Naive thymus-derived CD4-positive, alpha-beta T cell (primary cell): ENCODE measurements at regions not wholly inside any gene's neighbourhood (a gene's known extent, or its start where the extent isn't known, plus 50 kb on each side); places are given as distances from the start of the nearest gene placed in this dataset.

ENCODE experiments used
- ATAC-seq: fragments of 150-1000 bp; cut with Tn5 transposase; 2 replicates; pipeline ENCODE4 v1.10.0; 2021; ENCODE audit warnings: mild to moderate bottlenecking, moderate library complexity
- CTCF ChIA-PET: fragments of 350-600 bp; sonication (Branson Sonifier 250); formaldehyde crosslinking; loops from one replicate; lab custom pipeline; 2021; ENCODE audit warnings: antibody characterized with exemption; lab: Charles Lee
- POLR2A ChIA-PET: fragments of 350-600 bp; sonication (Branson Sonifier 250); formaldehyde crosslinking; loops from one replicate; lab custom pipeline; 2021; ENCODE audit warnings: antibody characterized with exemption, inconsistent platforms; lab: Charles Lee
- DNase-seq, 9 donors: peaks; one replicate each; pipeline versions ENCODE4 v3.0.0 to v3.0.0-alpha.2; 2020 to 2022; ENCODE audit warnings: mixed read lengths in 1 of 9
- H3K27ac ChIP-seq: one replicate; pipeline ENCODE4 v1.7.0; 2013; ENCODE audit warnings: mild to moderate bottlenecking, low read depth, low read length, moderate library complexity
- H3K27me3 ChIP-seq, 2 donors: one replicate each; pipeline ENCODE4 v1.7.0; 2013; ENCODE audit warnings: low read length in 2 of 2, mild to moderate bottlenecking in 2 of 2, moderate library complexity in 2 of 2; ENCODE audit not compliant: control insufficient read depth in 2 of 2, insufficient read depth in 2 of 2
- H3K36me3 ChIP-seq, 3 experiments: 1 replicate in 2 of 3; 2 replicates in 1 of 3; pipeline ENCODE4 v1.7.0; 2013; ENCODE audit warnings: low read length in 3 of 3, mild to moderate bottlenecking in 3 of 3, moderate library complexity in 1 of 3; ENCODE audit not compliant: insufficient read depth in 3 of 3, control insufficient read depth in 2 of 3
- H3K4me1 ChIP-seq, 2 donors: one replicate each; pipeline ENCODE4 v1.7.0; 2013; ENCODE audit warnings: low read length in 2 of 2, mild to moderate bottlenecking in 2 of 2, moderate library complexity in 1 of 2; ENCODE audit not compliant: control insufficient read depth in 2 of 2, insufficient read depth in 2 of 2
- H3K4me3 ChIP-seq: 2 replicates; pipeline ENCODE4 v1.7.0; 2013; ENCODE audit warnings: mild to moderate bottlenecking, low read length
- H3K9me3 ChIP-seq, 3 experiments: 1 replicate in 2 of 3; 2 replicates in 1 of 3; pipeline ENCODE4 v1.7.0; 2013; ENCODE audit warnings: low read length in 3 of 3; ENCODE audit not compliant: control insufficient read depth in 2 of 3
- H3K27ac Mint-ChIP-seq, 9 donors: one replicate each; pipeline ENCODE4 v1.8.0; 2020 to 2022; ENCODE audit warnings: mixed read lengths in 9 of 9, mild to moderate bottlenecking in 8 of 9, moderate library complexity in 5 of 9, inconsistent platforms in 2 of 9
- H3K27me3 Mint-ChIP-seq, 5 donors: one replicate each; pipeline ENCODE4 v1.8.0; 2021 to 2022; ENCODE audit warnings: mixed read lengths in 5 of 5, mild to moderate bottlenecking in 1 of 5
- H3K36me3 Mint-ChIP-seq, 5 donors: one replicate each; pipeline ENCODE4 v1.8.0; 2020 to 2022; ENCODE audit warnings: mixed read lengths in 5 of 5, mild to moderate bottlenecking in 3 of 5, inconsistent platforms in 1 of 5
- H3K4me1 Mint-ChIP-seq, 7 donors: one replicate each; pipeline ENCODE4 v1.8.0; 2020 to 2022; ENCODE audit warnings: mixed read lengths in 7 of 7, mild to moderate bottlenecking in 3 of 7, inconsistent platforms in 1 of 7
- H3K4me3 Mint-ChIP-seq, 10 donors: one replicate each; pipeline ENCODE4 v1.8.0; 2020 to 2022; ENCODE audit warnings: mild to moderate bottlenecking in 10 of 10, mixed read lengths in 10 of 10, moderate library complexity in 6 of 10, inconsistent platforms in 2 of 10
- H3K9me3 Mint-ChIP-seq, 11 donors: one replicate each; pipeline ENCODE4 v1.8.0; 2020 to 2022; ENCODE audit warnings: mixed read lengths in 11 of 11, mild to moderate bottlenecking in 4 of 11, inconsistent platforms in 1 of 11, moderate library complexity in 1 of 11
- intact Hi-C, 2 donors: fragments of 100-400 bp; cut with micrococcal nuclease; formaldehyde crosslinking; loops; one replicate each; pipeline ENCODE4 v1.15.1; 2023

DNA sequence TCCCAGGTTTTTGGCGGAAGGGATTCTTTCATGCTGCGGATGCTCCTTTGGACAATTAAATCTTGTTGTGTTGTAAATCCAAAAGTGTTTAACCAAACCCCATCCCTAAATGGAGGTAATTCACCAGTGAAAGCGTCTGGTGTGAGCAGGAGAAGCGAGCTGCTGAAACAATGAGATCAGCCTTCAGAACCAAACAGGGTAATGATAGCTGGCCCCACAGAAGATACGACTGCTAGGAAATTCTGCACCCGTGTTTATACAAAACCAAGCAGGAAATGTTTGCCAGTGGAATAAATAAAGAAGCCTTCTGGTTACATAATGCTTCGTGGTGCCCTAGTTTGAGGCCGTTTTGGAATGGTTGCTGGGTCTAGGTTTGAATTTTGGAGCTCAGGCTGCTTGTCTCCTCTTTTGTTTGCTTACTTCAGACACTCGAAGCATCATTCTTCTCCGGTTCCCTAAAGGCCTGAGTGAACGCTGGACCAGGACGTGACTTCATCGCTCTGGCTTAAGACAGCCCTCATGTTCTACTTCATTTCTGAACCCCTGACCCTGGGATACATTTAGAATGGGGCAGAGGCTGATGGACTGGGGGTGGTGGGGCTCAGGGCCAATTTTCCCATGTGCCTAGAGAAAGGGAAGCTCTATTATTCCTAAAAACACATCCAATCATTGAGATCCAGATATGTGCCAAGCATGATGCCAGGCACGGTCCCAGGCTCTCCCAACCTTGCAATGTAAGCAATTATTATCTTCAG, 61.6 kb upstream of the JAG1 start:
- POLR2A ChIA-PET = no interaction called here
- H3K36me3 Mint-ChIP-seq = no peaks in the 10 kb centered on the region
- no peaks in the 10 kb centered on the region for H3K4me1 Mint-ChIP-seq
- peaks cover 0 to 5% (median 0%) of the 10 kb centered on the region in 11 donors for H3K9me3 Mint-ChIP-seq
- no peak overlapping the region for H3K4me3 ChIP-seq
- H3K4me1 ChIP-seq = no peaks in the 10 kb centered on the region
- ATAC-seq (no peak), DNase-seq (no peak)
- H3K27me3 Mint-ChIP-seq = peaks cover 2 to 15% (median 13%) of the 10 kb centered on the region in 5 donors
- H3K27ac ChIP-seq = no peak overlapping the region
- no peak overlapping the region for H3K27ac Mint-ChIP-seq
- H3K36me3 ChIP-seq = no peaks in the 10 kb centered on the region
- intact Hi-C loops = no loop called here
- no peaks in the 10 kb centered on the region for H3K9me3 ChIP-seq
- CTCF ChIA-PET = no interaction called here
- no peaks in the 10 kb centered on the region for H3K27me3 ChIP-seq
- H3K4me3 Mint-ChIP-seq = no peak overlapping the region

DNA sequence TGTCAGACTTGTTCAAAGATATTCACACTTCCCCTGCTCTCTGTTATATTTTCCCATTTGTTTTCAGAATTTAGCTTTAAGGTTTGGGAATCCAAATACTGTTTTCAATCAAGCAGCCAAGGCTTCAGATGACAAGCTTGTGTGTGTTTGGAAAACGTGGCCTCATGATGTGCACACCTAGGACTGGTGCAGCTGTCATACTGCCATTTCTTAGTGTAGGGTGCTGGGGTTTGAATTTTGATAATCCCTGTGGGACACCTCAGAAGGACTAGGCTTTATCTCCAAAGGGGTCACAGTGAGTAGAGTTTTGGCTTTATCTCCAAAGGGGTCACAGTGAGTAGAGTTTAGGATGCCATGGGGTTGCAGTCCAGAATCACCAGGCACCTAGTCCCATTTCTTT, 65.3 kb upstream of the JAG1 start:
- no peak overlapping the region for H3K4me3 ChIP-seq
- Mint-ChIP-seq H3K9me3 (no peaks in the 10 kb centered on the region), H3K4me1 (no peaks in the 10 kb centered on the region), H3K27ac (no peak overlapping the region), H3K27me3 (peaks cover 0 to 19% (median 6%) of the 10 kb centered on the region in 5 donors), H3K4me3 (no peak overlapping the region), H3K36me3 (no peaks in the 10 kb centered on the region)
- no peaks in the 10 kb centered on the region for H3K9me3 ChIP-seq
- H3K27me3 ChIP-seq = no peaks in the 10 kb centered on the region
- no peaks in the 10 kb centered on the region for H3K4me1 ChIP-seq
- intact Hi-C loops = no loop called here
- CTCF ChIA-PET = no interaction called here
- DNase-seq (no peak), ATAC-seq (no peak)
- H3K27ac ChIP-seq = no peak overlapping the region
- POLR2A ChIA-PET = no interaction called here
- no peaks in the 10 kb centered on the region for H3K36me3 ChIP-seq

DNA sequence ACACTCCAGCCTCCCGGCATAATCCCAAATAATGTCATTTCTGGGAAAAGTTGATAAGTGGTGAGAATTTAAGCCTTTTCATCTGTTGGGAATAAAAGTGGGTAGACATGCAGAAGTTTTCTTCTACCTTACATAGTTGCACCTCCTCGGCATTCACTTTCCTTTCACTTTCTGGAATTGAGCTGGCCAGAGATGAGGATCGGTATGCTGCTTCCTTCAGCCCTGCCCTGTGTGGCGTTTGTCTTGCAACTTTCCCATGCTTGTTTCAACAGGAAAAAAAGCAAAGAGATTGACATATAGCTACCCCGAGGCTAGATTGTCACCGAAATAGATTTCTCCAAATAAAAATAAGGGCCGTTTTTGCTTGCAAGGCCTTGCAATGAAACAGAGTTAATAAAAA, 65.8 kb upstream of the JAG1 start:
- Mint-ChIP-seq H3K4me1 (no peaks in the 10 kb centered on the region), H3K4me3 (no peak overlapping the region), H3K9me3 (no peaks in the 10 kb centered on the region), H3K27me3 (peaks cover 0 to 19% (median 5%) of the 10 kb centered on the region in 5 donors), H3K36me3 (no peaks in the 10 kb centered on the region), H3K27ac (no peak overlapping the region)
- DNase-seq (no peak), ATAC-seq (no peak)
- Histone ChIP-seq H3K27ac (no peak overlapping the region), H3K36me3 (no peaks in the 10 kb centered on the region), H3K4me3 (no peak overlapping the region), H3K9me3 (no peaks in the 10 kb centered on the region), H3K27me3 (no peaks in the 10 kb centered on the region), H3K4me1 (no peaks in the 10 kb centered on the region)
- ChIA-PET POLR2A (no interaction called here), CTCF (no interaction called here)
- intact Hi-C loops = no loop called here

DNA sequence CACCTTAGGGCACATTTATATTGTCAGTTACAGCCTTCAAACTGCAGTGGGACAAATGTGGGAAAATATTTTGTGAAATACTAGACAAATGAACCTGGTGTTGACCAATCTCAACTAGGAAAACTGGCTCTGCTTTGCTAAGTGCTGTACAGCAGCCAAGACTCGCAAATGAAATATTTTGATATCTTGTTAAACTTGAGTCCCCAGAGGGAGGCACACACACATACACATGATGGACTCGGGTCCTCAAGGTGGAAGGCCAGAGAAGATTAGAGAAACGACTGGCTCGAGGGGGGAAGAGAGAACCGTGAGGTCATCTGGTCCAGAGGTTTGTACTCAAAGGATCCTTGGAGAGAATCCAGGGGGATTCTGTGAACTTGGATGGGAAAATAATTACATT, 67.3 kb upstream of the JAG1 start:
- intact Hi-C loops = no loop called here

DNA sequence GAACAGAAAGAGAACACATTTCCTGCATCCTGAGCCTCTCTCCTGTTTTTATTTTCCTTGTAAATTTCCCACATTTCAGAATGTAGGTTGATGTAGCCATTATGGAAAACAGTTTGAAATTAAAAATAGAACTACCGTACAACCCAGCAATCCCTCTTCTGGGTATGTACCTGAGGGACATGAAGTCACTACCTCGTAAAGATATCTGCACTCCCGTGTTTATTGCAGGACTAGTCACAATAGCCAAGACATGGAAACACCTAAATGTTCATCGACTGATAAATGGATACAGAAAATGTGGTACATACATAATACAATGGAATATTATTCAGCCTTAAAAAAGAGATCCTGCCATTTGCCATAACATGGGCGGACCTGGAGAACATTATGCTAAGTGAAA, 72.0 kb upstream of the JAG1 start:
- H3K4me3 Mint-ChIP-seq = no peak overlapping the region
- peaks cover 3 to 24% (median 9%) of the 10 kb centered on the region in 5 donors for H3K27me3 Mint-ChIP-seq
- no peaks in the 10 kb centered on the region for H3K9me3 ChIP-seq
- POLR2A ChIA-PET = no interaction called here
- intact Hi-C loops = no loop called here
- H3K27ac ChIP-seq = no peak overlapping the region
- H3K4me1 Mint-ChIP-seq = no peaks in the 10 kb centered on the region
- H3K4me3 ChIP-seq = no peak overlapping the region
- no peaks in the 10 kb centered on the region for H3K27me3 ChIP-seq
- H3K36me3 ChIP-seq = no peaks in the 10 kb centered on the region
- CTCF ChIA-PET = no interaction called here
- H3K9me3 Mint-ChIP-seq = peaks cover 0 to 3% (median 0%) of the 10 kb centered on the region in 11 donors
- no peak for DNase-seq
- H3K4me1 ChIP-seq = no peaks in the 10 kb centered on the region
- ATAC-seq = no peak
- no peaks in the 10 kb centered on the region for H3K36me3 Mint-ChIP-seq
- H3K27ac Mint-ChIP-seq = no peak overlapping the region

More for the DNA sequence above, 67.3 kb upstream of the JAG1 start:
- H3K27me3 ChIP-seq = no peaks in the 10 kb centered on the region
- ChIA-PET CTCF (no interaction called here), POLR2A (no interaction called here)
- Mint-ChIP-seq H3K27me3 (peaks cover 5 to 24% (median 8%) of the 10 kb centered on the region in 5 donors), H3K9me3 (peaks cover 0 to 3% (median 0%) of the 10 kb centered on the region in 11 donors), H3K36me3 (no peaks in the 10 kb centered on the region), H3K4me3 (no peak overlapping the region), H3K4me1 (no peaks in the 10 kb centered on the region), H3K27ac (no peak overlapping the region)
- H3K4me3 ChIP-seq = no peak overlapping the region
- ATAC-seq = no peak
- no peak for DNase-seq
- H3K27ac ChIP-seq = no peak overlapping the region
- H3K4me1 ChIP-seq = no peaks in the 10 kb centered on the region
- H3K9me3 ChIP-seq = no peaks in the 10 kb centered on the region
- no peaks in the 10 kb centered on the region for H3K36me3 ChIP-seq

DNA sequence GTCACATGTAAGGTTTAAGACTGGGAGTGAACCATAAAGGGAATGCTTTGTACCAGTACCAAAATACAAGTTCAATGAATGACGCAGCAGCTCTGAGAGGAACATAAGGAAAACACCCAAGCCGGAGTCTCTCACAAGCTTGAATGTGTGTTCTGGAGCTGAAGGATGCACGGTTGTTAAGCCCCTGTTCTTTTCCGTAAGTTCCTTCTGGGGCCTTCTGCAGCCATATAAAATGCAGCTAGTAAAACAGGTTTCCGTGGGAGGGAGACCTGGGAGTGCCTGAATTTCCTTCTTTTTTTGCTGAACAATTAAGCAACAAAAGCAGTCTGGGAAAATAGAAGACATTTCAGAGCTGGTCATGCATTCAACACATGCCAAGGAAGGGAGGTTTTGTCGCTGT, 73.2 kb upstream of the JAG1 start:
- Histone ChIP-seq H3K36me3 (no peaks in the 10 kb centered on the region), H3K4me3 (no peak overlapping the region), H3K27ac (no peak overlapping the region), H3K27me3 (no peaks in the 10 kb centered on the region), H3K4me1 (no peaks in the 10 kb centered on the region), H3K9me3 (no peaks in the 10 kb centered on the region)
- no peaks in the 10 kb centered on the region for H3K36me3 Mint-ChIP-seq
- ATAC-seq (no peak), DNase-seq (no peak)
- no peak overlapping the region for H3K4me3 Mint-ChIP-seq
- no peaks in the 10 kb centered on the region for H3K4me1 Mint-ChIP-seq
- ChIA-PET CTCF (no interaction called here), POLR2A (no interaction called here)
- H3K27me3 Mint-ChIP-seq = peaks cover 0 to 28% (median 9%) of the 10 kb centered on the region in 5 donors
- H3K27ac Mint-ChIP-seq = no peak overlapping the region
- peaks cover 0 to 3% (median 0%) of the 10 kb centered on the region in 11 donors for H3K9me3 Mint-ChIP-seq
- intact Hi-C loops = no loop called here

DNA sequence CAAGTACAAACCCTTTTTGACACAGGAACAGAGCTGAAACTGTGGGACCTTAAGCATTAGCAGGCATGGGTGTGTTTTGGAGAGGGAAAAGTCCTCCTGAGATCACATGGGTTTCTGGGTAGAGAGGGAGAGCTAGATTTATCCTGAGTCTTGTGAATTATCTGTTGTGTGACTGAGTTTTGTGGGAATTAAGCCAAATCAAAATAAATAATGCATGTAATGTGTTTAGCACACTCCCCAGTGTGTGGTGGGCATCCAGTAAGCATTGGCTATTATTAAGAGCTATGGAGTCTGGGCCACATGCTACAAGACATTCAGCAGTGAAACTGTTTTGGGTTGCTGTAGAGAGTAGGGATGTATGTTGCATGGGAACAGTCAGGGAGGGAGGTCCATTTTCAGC, 75.3 kb upstream of the JAG1 start:
- H3K27ac Mint-ChIP-seq = no peak overlapping the region
- no peaks in the 10 kb centered on the region for H3K36me3 Mint-ChIP-seq
- no peak for DNase-seq
- H3K36me3 ChIP-seq = no peaks in the 10 kb centered on the region
- no peaks in the 10 kb centered on the region for H3K27me3 ChIP-seq
- intact Hi-C loops = no loop called here
- H3K4me1 ChIP-seq = no peaks in the 10 kb centered on the region
- ChIA-PET CTCF (no interaction called here), POLR2A (no interaction called here)
- ATAC-seq = no peak
- H3K9me3 Mint-ChIP-seq = peaks cover 0 to 3% (median 0%) of the 10 kb centered on the region in 11 donors
- no peak overlapping the region for H3K27ac ChIP-seq
- H3K4me1 Mint-ChIP-seq = no peaks in the 10 kb centered on the region
- no peaks in the 10 kb centered on the region for H3K9me3 ChIP-seq
- H3K4me3 ChIP-seq = no peak overlapping the region
- peaks cover 0 to 32% (median 6%) of the 10 kb centered on the region in 5 donors for H3K27me3 Mint-ChIP-seq
- H3K4me3 Mint-ChIP-seq = no peak overlapping the region
